WTC11 (cell line): ENCODE measurements at regions not wholly inside any gene's neighbourhood (a gene's known extent, or its start where the extent isn't known, plus 50 kb on each side); places are given as distances from the start of the nearest gene placed in this dataset.

Experiments used
- ATAC-seq: fragments of 200-7000 bp; cut with Tn5 transposase; 2 replicates; pipeline ENCODE4 v1.10.0; 2021; ENCODE audit warnings: mild to moderate bottlenecking, moderate library complexity
- CTCF ChIA-PET: fragments of 300-600 bp; sonication (Branson Sonifier 250); formaldehyde crosslinking; loops from one replicate; lab custom pipeline; 2021; ENCODE audit warnings: antibody characterized with exemption; lab: Charles Lee
- POLR2A ChIA-PET: fragments of 350-600 bp; sonication (Branson Sonifier 250); formaldehyde crosslinking; loops from one replicate; lab custom pipeline; 2021; ENCODE audit warnings: antibody characterized with exemption; lab: Charles Lee
- DNase-seq: peaks from one replicate; pipeline ENCODE4 v3.0.0; 2021; ENCODE audit warnings: low spot score
- H3K27ac Mint-ChIP-seq: 2 replicates; pipeline ENCODE4 v1.8.0; 2021; ENCODE audit warnings: mixed read lengths
- H3K27me3 Mint-ChIP-seq: 2 replicates; pipeline ENCODE4 v1.8.0; 2021; ENCODE audit warnings: low read depth, mild to moderate bottlenecking, moderate library complexity, mixed read lengths
- H3K36me3 Mint-ChIP-seq: 2 replicates; pipeline ENCODE4 v1.8.0; 2021; ENCODE audit warnings: mixed read lengths
- H3K4me1 Mint-ChIP-seq: 2 replicates; pipeline ENCODE4 v1.8.0; 2022; ENCODE audit warnings: mixed read lengths
- H3K4me3 Mint-ChIP-seq: 2 replicates; pipeline ENCODE4 v1.8.0; 2021; ENCODE audit warnings: mild to moderate bottlenecking, moderate library complexity, mixed read lengths
- H3K9me3 Mint-ChIP-seq: 2 replicates; pipeline ENCODE4 v1.8.0; 2021; ENCODE audit warnings: mixed read lengths
- ATF1 ChIP-seq: sonication (generic); formaldehyde crosslinking; IDR thresholded peaks from 2 replicates; pipeline ENCODE4 v1.8.1; 2023; ENCODE audit warnings: mild to moderate bottlenecking, moderate library complexity, missing genetic modification reagents
- ERG ChIP-seq: fragments of 250-450 bp; sonication (Bioruptor Pico); IDR thresholded peaks from 2 replicates; pipeline ENCODE4 v1.8.0; 2021; ENCODE audit warnings: mild to moderate bottlenecking
- FOXK1 ChIP-seq: sonication (generic); formaldehyde crosslinking; IDR thresholded peaks from 2 replicates; pipeline ENCODE4 v1.8.0; 2022; ENCODE audit warnings: mild to moderate bottlenecking, moderate library complexity, missing genetic modification reagents
- HMGA2 ChIP-seq: fragments of 250-450 bp; sonication (Bioruptor Pico); IDR thresholded peaks from 2 replicates; pipeline ENCODE4 v1.4.0; 2021; ENCODE audit warnings: mild to moderate bottlenecking, moderate library complexity
- MAX ChIP-seq: sonication (generic); formaldehyde crosslinking; IDR thresholded peaks from 2 replicates; pipeline ENCODE4 v1.8.0; 2022; ENCODE audit warnings: mild to moderate bottlenecking, missing genetic modification reagents
- NFYB ChIP-seq: sonication (generic); formaldehyde crosslinking; conservative IDR thresholded peaks from 2 replicates; pipeline ENCODE4 v1.8.0; 2022; ENCODE audit warnings: low read depth, missing genetic modification reagents
- SOX15 ChIP-seq: fragments of 250-450 bp; sonication (Bioruptor Pico); IDR thresholded peaks from 2 replicates; pipeline ENCODE4 v1.9.0; 2021; ENCODE audit warnings: mild to moderate bottlenecking
- ZMAT4 ChIP-seq: fragments of 250-450 bp; sonication (Bioruptor Pico); IDR thresholded peaks from 2 replicates; pipeline ENCODE4 v1.9.0; 2021; ENCODE audit warnings: mild to moderate bottlenecking
- ZNF423 ChIP-seq: fragments of 250-450 bp; sonication (Bioruptor Pico); IDR thresholded peaks from 2 replicates; pipeline ENCODE4 v2.1.2; 2022; ENCODE audit warnings: mild to moderate bottlenecking, moderate library complexity
- ZNF671 ChIP-seq: fragments of 250-450 bp; sonication (Bioruptor Pico); IDR thresholded peaks from 2 replicates; pipeline ENCODE4 v1.8.0; 2021; ENCODE audit warnings: mild to moderate bottlenecking
- TF ChIP-seq, protein P1 (sequence below): sonication (generic); formaldehyde crosslinking; IDR thresholded peaks from 2 replicates; pipeline ENCODE4 v1.8.1; 2023; ENCODE audit warnings: mild to moderate bottlenecking, moderate library complexity, missing genetic modification reagents
- TF ChIP-seq, protein P2 (sequence below): sonication (generic); formaldehyde crosslinking; IDR thresholded peaks from 2 replicates; pipeline ENCODE4 v1.8.0; 2022; ENCODE audit warnings: missing genetic modification reagents
- TF ChIP-seq, protein P3 (sequence below): sonication (generic); formaldehyde crosslinking; IDR thresholded peaks from 2 replicates; pipeline ENCODE4 v1.8.0; 2023; ENCODE audit warnings: missing genetic modification reagents, mild to moderate bottlenecking, borderline replicate concordance
- TF ChIP-seq, protein P4 (sequence below): sonication (generic); formaldehyde crosslinking; IDR thresholded peaks from 2 replicates; pipeline ENCODE4 v1.8.0; 2022; ENCODE audit warnings: mild to moderate bottlenecking, missing genetic modification reagents
- TF ChIP-seq, protein P5 (sequence below): sonication (generic); formaldehyde crosslinking; IDR thresholded peaks from 2 replicates; pipeline ENCODE4 v1.8.1; 2022; ENCODE audit warnings: low read depth, missing genetic modification reagents, borderline replicate concordance

GRCh38 chrX:142637206-142637605 is 388.5 kb upstream of the SPANXN4 start (continued):
- TF ChIP-seq ZNF671 (CRISPR knock-in tag) (no peak), MAX (CRISPR knock-in tag) (no peak), NFYB (no peak)
- TF ChIP-seq, protein P1, sequence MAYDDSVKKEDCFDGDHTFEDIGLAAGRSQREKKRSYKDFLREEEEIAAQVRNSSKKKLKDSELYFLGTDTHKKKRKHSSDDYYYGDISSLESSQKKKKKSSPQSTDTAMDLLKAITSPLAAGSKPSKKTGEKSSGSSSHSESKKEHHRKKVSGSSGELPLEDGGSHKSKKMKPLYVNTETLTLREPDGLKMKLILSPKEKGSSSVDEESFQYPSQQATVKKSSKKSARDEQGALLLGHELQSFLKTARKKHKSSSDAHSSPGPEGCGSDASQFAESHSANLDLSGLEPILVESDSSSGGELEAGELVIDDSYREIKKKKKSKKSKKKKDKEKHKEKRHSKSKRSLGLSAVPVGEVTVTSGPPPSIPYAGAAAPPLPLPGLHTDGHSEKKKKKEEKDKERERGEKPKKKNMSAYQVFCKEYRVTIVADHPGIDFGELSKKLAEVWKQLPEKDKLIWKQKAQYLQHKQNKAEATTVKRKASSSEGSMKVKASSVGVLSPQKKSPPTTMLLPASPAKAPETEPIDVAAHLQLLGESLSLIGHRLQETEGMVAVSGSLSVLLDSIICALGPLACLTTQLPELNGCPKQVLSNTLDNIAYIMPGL (CRISPR knock-in tag): no peak
- TF ChIP-seq, all 79 proteins: peak for 0

DNA sequence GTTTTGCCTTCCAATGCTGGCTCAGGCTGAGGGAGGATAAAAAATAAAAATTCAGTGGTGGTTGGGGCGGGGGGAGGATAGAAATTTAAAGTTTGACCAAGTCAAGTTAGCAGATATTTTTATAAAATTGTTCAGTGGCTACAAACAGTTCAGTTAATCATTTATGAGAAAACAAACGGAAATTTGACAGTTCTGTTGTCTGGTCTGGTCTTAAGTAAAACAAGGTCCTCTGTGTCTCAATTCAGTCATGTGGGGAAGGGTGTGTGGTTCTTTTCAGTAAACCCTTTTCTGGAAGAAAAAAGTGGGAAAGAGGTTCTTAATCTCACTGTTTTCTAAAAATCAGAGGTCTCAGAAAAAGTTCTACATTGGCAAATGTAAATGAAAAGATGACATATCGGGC is 409.1 kb upstream of the SPANXN4 start:
- POLR2A ChIA-PET: no interaction called here
- TF ChIP-seq ATF1 (CRISPR knock-in tag): no peak
- no peak for TF ChIP-seq SOX15 (CRISPR knock-in tag)
- TF ChIP-seq FOXK1 (CRISPR knock-in tag): no peak
- TF ChIP-seq HMGA2: no peak
- TF ChIP-seq ERG (CRISPR knock-in tag): no peak
- TF ChIP-seq, protein P2, sequence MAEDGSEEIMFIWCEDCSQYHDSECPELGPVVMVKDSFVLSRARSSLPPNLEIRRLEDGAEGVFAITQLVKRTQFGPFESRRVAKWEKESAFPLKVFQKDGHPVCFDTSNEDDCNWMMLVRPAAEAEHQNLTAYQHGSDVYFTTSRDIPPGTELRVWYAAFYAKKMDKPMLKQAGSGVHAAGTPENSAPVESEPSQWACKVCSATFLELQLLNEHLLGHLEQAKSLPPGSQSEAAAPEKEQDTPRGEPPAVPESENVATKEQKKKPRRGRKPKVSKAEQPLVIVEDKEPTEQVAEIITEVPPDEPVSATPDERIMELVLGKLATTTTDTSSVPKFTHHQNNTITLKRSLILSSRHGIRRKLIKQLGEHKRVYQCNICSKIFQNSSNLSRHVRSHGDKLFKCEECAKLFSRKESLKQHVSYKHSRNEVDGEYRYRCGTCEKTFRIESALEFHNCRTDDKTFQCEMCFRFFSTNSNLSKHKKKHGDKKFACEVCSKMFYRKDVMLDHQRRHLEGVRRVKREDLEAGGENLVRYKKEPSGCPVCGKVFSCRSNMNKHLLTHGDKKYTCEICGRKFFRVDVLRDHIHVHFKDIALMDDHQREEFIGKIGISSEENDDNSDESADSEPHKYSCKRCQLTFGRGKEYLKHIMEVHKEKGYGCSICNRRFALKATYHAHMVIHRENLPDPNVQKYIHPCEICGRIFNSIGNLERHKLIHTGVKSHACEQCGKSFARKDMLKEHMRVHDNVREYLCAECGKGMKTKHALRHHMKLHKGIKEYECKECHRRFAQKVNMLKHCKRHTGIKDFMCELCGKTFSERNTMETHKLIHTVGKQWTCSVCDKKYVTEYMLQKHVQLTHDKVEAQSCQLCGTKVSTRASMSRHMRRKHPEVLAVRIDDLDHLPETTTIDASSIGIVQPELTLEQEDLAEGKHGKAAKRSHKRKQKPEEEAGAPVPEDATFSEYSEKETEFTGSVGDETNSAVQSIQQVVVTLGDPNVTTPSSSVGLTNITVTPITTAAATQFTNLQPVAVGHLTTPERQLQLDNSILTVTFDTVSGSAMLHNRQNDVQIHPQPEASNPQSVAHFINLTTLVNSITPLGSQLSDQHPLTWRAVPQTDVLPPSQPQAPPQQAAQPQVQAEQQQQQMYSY (CRISPR knock-in tag): no peak
- TF ChIP-seq ZMAT4: no peak
- no peak for TF ChIP-seq ZNF423 (CRISPR knock-in tag)
- TF ChIP-seq, protein P3, sequence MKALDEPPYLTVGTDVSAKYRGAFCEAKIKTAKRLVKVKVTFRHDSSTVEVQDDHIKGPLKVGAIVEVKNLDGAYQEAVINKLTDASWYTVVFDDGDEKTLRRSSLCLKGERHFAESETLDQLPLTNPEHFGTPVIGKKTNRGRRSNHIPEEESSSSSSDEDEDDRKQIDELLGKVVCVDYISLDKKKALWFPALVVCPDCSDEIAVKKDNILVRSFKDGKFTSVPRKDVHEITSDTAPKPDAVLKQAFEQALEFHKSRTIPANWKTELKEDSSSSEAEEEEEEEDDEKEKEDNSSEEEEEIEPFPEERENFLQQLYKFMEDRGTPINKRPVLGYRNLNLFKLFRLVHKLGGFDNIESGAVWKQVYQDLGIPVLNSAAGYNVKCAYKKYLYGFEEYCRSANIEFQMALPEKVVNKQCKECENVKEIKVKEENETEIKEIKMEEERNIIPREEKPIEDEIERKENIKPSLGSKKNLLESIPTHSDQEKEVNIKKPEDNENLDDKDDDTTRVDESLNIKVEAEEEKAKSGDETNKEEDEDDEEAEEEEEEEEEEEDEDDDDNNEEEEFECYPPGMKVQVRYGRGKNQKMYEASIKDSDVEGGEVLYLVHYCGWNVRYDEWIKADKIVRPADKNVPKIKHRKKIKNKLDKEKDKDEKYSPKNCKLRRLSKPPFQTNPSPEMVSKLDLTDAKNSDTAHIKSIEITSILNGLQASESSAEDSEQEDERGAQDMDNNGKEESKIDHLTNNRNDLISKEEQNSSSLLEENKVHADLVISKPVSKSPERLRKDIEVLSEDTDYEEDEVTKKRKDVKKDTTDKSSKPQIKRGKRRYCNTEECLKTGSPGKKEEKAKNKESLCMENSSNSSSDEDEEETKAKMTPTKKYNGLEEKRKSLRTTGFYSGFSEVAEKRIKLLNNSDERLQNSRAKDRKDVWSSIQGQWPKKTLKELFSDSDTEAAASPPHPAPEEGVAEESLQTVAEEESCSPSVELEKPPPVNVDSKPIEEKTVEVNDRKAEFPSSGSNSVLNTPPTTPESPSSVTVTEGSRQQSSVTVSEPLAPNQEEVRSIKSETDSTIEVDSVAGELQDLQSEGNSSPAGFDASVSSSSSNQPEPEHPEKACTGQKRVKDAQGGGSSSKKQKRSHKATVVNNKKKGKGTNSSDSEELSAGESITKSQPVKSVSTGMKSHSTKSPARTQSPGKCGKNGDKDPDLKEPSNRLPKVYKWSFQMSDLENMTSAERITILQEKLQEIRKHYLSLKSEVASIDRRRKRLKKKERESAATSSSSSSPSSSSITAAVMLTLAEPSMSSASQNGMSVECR (CRISPR knock-in tag): no peak
- TF ChIP-seq, protein P4, sequence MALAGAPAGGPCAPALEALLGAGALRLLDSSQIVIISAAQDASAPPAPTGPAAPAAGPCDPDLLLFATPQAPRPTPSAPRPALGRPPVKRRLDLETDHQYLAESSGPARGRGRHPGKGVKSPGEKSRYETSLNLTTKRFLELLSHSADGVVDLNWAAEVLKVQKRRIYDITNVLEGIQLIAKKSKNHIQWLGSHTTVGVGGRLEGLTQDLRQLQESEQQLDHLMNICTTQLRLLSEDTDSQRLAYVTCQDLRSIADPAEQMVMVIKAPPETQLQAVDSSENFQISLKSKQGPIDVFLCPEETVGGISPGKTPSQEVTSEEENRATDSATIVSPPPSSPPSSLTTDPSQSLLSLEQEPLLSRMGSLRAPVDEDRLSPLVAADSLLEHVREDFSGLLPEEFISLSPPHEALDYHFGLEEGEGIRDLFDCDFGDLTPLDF (CRISPR knock-in tag): no peak
- TF ChIP-seq, protein P5, sequence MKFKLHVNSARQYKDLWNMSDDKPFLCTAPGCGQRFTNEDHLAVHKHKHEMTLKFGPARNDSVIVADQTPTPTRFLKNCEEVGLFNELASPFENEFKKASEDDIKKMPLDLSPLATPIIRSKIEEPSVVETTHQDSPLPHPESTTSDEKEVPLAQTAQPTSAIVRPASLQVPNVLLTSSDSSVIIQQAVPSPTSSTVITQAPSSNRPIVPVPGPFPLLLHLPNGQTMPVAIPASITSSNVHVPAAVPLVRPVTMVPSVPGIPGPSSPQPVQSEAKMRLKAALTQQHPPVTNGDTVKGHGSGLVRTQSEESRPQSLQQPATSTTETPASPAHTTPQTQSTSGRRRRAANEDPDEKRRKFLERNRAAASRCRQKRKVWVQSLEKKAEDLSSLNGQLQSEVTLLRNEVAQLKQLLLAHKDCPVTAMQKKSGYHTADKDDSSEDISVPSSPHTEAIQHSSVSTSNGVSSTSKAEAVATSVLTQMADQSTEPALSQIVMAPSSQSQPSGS: no peak
- Mint-ChIP-seq H3K27me3 (peaks cover 4% of the 10 kb centered on the region; the same call in 1 of the 2 replicates), H3K9me3 (peaks cover 27% of the 10 kb centered on the region), H3K4me3 (no peak overlapping the region), H3K36me3 (peaks cover 11% of the 10 kb centered on the region), H3K27ac (no peak overlapping the region), H3K4me1 (no peaks in the 10 kb centered on the region)
- DNase-seq (no peak), ATAC-seq (no peak)
- CTCF ChIA-PET: no interaction called here
